ENCODE measurements at regions not wholly inside any gene's neighbourhood (a gene's known extent, or its start where the extent isn't known, plus 50 kb on each side); places are given as distances from the start of the nearest gene placed in this dataset.

- ChIA-PET CTCF (ENCODE audit: low intra/inter-chr PET ratio) (no interaction called here), POLR2A (no interaction called here)
- Histone ChIP-seq H3K4me3 (no peak overlapping the region), H3K4me1 (replicated peaks in 1 of 2; ENCODE audit: control insufficient read depth in 2 of 2, insufficient read depth in 2 of 2, low read length in 2 of 2) (no peaks in the 10 kb centered on the region), H3K4me2 (ENCODE audit: insufficient read depth, low read length) (no peak overlapping the region), H3K27ac (ENCODE audit: extremely low read depth, low read depth, low read length) (no peak overlapping the region), H3K27me3 (ENCODE audit: control insufficient read depth in 2 of 2, insufficient read depth in 2 of 2, low read length in 2 of 2) (no peaks in the 10 kb centered on the region), H3K9me3 (replicated peaks; ENCODE audit: control insufficient read depth, insufficient read depth, low read depth, low read length) (no peaks in the 10 kb centered on the region), H4K20me1 (replicated peaks; ENCODE audit: control insufficient read depth, insufficient read depth, low read length) (no peaks in the 10 kb centered on the region), H3K36me3 (ENCODE audit: control insufficient read depth, insufficient read depth, low read length) (no peaks in the 10 kb centered on the region), H3K9ac (ENCODE audit: insufficient read depth in 1 of 2, low read depth in 2 of 2, low read length in 2 of 2) (no peak overlapping the region), H3K9me1 (ENCODE audit: control insufficient read depth, insufficient read depth, low read length) (no peaks in the 10 kb centered on the region), H2AFZ (ENCODE audit: low read depth, low read length) (no peak overlapping the region), H3K79me2 (ENCODE audit: control insufficient read depth, insufficient read depth, low read length) (no peaks in the 10 kb centered on the region)
- no peak for DNase-seq (ENCODE audit: extremely low read depth in 1 of 4, low spot score in 3 of 4)
- FAIRE-seq = no peak
- 0% methylated on average over 1 of the region's 1 CpG for WGBS (ENCODE audit: insufficient coverage, low coverage, missing lambda C conversion rate)
- in situ Hi-C loops (cut with MboI) (no loop called here), intact Hi-C loops (cut with micrococcal nuclease) (no loop called here)
- BruUV-seq (replicated peaks) = no TSS peak
- no peak for TF ChIP-seq PREB (CRISPR knock-in tag; IDR thresholded peaks at IDR 0.05)
- no peak for TF ChIP-seq ZNF444 (CRISPR knock-in tag; IDR thresholded peaks at IDR 0.05)
- no peak for TF ChIP-seq ZNF507 (tag; conservative IDR thresholded peaks at IDR 0.05)
- no peak for TF ChIP-seq CBFA2T2 (conservative IDR thresholded peaks at IDR 0.05)
- ATAC-seq = no peak
Measured at GRCh38 chr9:80094176-80094771, 522.5 kb downstream of the TLE4 start.

- Histone ChIP-seq H3K9me3 (replicated peaks; ENCODE audit: control insufficient read depth, insufficient read depth, low read depth, low read length) (no peaks in the 10 kb centered on the region), H3K9ac (ENCODE audit: insufficient read depth in 1 of 2, low read depth in 2 of 2, low read length in 2 of 2) (no peak overlapping the region), H3K36me3 (ENCODE audit: control insufficient read depth, insufficient read depth, low read length) (no peaks in the 10 kb centered on the region), H4K20me1 (replicated peaks; ENCODE audit: control insufficient read depth, insufficient read depth, low read length) (no peaks in the 10 kb centered on the region), H3K4me1 (replicated peaks in 1 of 2; ENCODE audit: control insufficient read depth in 2 of 2, insufficient read depth in 2 of 2, low read length in 2 of 2) (no peaks in the 10 kb centered on the region), H2AFZ (ENCODE audit: low read depth, low read length) (no peak overlapping the region), H3K27me3 (ENCODE audit: control insufficient read depth in 2 of 2, insufficient read depth in 2 of 2, low read length in 2 of 2) (no peaks in the 10 kb centered on the region), H3K27ac (ENCODE audit: extremely low read depth, low read depth, low read length) (no peak overlapping the region), H3K4me2 (ENCODE audit: insufficient read depth, low read length) (no peak overlapping the region), H3K79me2 (ENCODE audit: control insufficient read depth, insufficient read depth, low read length) (no peaks in the 10 kb centered on the region), H3K9me1 (ENCODE audit: control insufficient read depth, insufficient read depth, low read length) (no peaks in the 10 kb centered on the region), H3K4me3 (no peak overlapping the region)
- intact Hi-C loops (cut with micrococcal nuclease) (no loop called here), in situ Hi-C loops (cut with MboI) (no loop called here)
- ChIA-PET CTCF (ENCODE audit: low intra/inter-chr PET ratio) (no interaction called here), POLR2A (no interaction called here)
- no TSS peak for BruUV-seq (replicated peaks)
- WGBS (ENCODE audit: insufficient coverage, low coverage, missing lambda C conversion rate) = 0% methylated on average over 1 of the region's 1 CpG
- FAIRE-seq = no peak
- no peak for ATAC-seq
- no peak for DNase-seq (ENCODE audit: extremely low read depth in 1 of 4, low spot score in 3 of 4)
- TF ChIP-seq TCF15 (CRISPR knock-in tag; IDR thresholded peaks at IDR 0.05) = no peak
- TF ChIP-seq MED1 (CRISPR knock-in tag; IDR thresholded peaks at IDR 0.05; ENCODE audit: borderline replicate concordance) = no peak
- TF ChIP-seq KAT8 (IDR thresholded peaks at IDR 0.05; ENCODE audit: low read depth) = no peak
- no peak for TF ChIP-seq POLR3A (IDR thresholded peaks at IDR 0.05; ENCODE audit: borderline replicate concordance, extremely low read depth, insufficient read depth, insufficient read length)
- TF ChIP-seq ZNF740 (CRISPR knock-in tag; IDR thresholded peaks at IDR 0.05) = no peak
- TF ChIP-seq ZNF740 (tag; IDR thresholded peaks at IDR 0.05) = no peak
- no peak for TF ChIP-seq ZNF696 (CRISPR knock-in tag; conservative IDR thresholded peaks at IDR 0.05)
- TF ChIP-seq ZNF511 (CRISPR knock-in tag; IDR thresholded peaks at IDR 0.05) = no peak
- TF ChIP-seq PHF8 (IDR thresholded peaks at IDR 0.05; ENCODE audit: borderline replicate concordance, low read length) = no peak
- no peak for TF ChIP-seq SRSF3 (IDR thresholded peaks at IDR 0.05; ENCODE audit: insufficient read depth, low read length)
- TF ChIP-seq SP1 (CRISPR knock-in tag; IDR thresholded peaks at IDR 0.05) = no peak
Measured at GRCh38 chr9:80093695-80094094, 521.9 kb downstream of the TLE4 start.
